ENCODE measurements at regions not wholly inside any gene's neighbourhood (a gene's known extent, or its start where the extent isn't known, plus 50 kb on each side); places are given as distances from the start of the nearest gene placed in this dataset.

DNA sequence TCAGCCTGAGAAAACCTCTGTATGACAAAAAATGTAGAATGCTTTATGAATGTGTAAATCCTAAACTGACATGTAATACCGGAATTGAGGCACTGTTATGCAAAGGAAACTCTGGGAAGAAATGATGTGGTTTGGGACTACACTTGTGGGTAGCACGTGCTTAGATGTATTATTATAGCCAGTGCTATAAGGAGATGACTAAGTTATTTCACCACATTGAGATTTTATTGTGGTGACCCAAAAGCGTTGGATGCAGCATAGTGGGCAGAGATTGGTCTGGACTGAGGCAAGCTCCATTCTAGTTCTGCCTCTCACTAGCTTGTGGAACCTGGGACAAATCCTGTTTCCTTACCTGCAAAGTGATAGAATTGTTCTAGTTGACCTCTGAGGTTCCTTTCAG, 172.2 kb downstream of the SNAPC1 start:
- TF ChIP-seq EZH2phosphoT487 (IDR thresholded peaks at IDR 0.05) (no peak), CTCF (IDR thresholded peaks at IDR 0.05) (no peak)

Measured in neural progenitor cell (in vitro differentiated cells).